Left hindlimb (tissue), 1 donor: ENCODE measurements at regions not wholly inside any gene's neighbourhood (a gene's known extent, or its start where the extent isn't known, plus 50 kb on each side); places are given as distances from the start of the nearest gene placed in this dataset.
"Not testable (repeated sequence)": the region's sequence is repeated elsewhere in the genome, so short reads cannot be mapped to it uniquely, and the experiment has no call there.

Experiments used
- DNase-seq: peaks from one replicate; pipeline ENCODE4 v3.0.0-alpha.2; 2018

GRCh38 chr5:97545886-97546535 is 363.0 kb upstream of the RIOK2 start:
- no peak for DNase-seq

- no peak for DNase-seq
These were observed 364.4 kb upstream of the RIOK2 start for GRCh38 chr5:97547430-97547829.

- no peak for DNase-seq
These were observed 365.1 kb upstream of the RIOK2 start for GRCh38 chr5:97547999-97548738.

GRCh38 chr5:97548739-97549080 is 365.7 kb upstream of the RIOK2 start:
- no peak for DNase-seq

- no peak for DNase-seq
These were observed 366.4 kb upstream of the RIOK2 start for GRCh38 chr5:97549496-97549895.

- no peak for DNase-seq
These were observed 367.1 kb upstream of the RIOK2 start for GRCh38 chr5:97550164-97550563.

GRCh38 chr5:97550818-97551217 is 367.8 kb upstream of the RIOK2 start:
- no peak for DNase-seq

- DNase-seq: no peak
These were observed 370.8 kb upstream of the RIOK2 start for GRCh38 chr5:97553604-97554452.

GRCh38 chr5:97554977-97555643 is 372.1 kb upstream of the RIOK2 start:
- DNase-seq: peak; percentile 26

GRCh38 chr5:97555644-97555981 is 372.6 kb upstream of the RIOK2 start:
- no peak for DNase-seq

GRCh38 chr5:97559827-97560598 is 377.0 kb upstream of the RIOK2 start:
- no peak for DNase-seq

GRCh38 chr5:97560599-97560993 is 377.5 kb upstream of the RIOK2 start:
- no peak for DNase-seq

- no peak for DNase-seq
These were observed 380.1 kb upstream of the RIOK2 start for GRCh38 chr5:97563050-97563657.

GRCh38 chr5:97568382-97568781 is 385.3 kb upstream of the RIOK2 start:
- DNase-seq: no peak

GRCh38 chr5:97570242-97570641 is 387.2 kb upstream of the RIOK2 start:
- DNase-seq: no peak

- DNase-seq: no peak
These were observed 392.3 kb upstream of the RIOK2 start for GRCh38 chr5:97575322-97575721.

GRCh38 chr5:97576956-97577355 is 393.9 kb upstream of the RIOK2 start:
- DNase-seq: no peak

GRCh38 chr5:97579977-97580376 is 396.9 kb upstream of the RIOK2 start:
- not testable (repeated sequence) for DNase-seq

- no peak for DNase-seq
These were observed 397.7 kb upstream of the RIOK2 start for GRCh38 chr5:97580746-97581145.

GRCh38 chr5:97591781-97592180 is 408.7 kb upstream of the RIOK2 start:
- no peak for DNase-seq

GRCh38 chr5:97600486-97600885 is 417.4 kb upstream of the RIOK2 start:
- DNase-seq: no peak

- no peak for DNase-seq
These were observed 418.6 kb upstream of the RIOK2 start for GRCh38 chr5:97601651-97602050.
